ENCODE measurements at regions not wholly inside any gene's neighbourhood (a gene's known extent, or its start where the extent isn't known, plus 50 kb on each side); places are given as distances from the start of the nearest gene placed in this dataset.

DNA sequence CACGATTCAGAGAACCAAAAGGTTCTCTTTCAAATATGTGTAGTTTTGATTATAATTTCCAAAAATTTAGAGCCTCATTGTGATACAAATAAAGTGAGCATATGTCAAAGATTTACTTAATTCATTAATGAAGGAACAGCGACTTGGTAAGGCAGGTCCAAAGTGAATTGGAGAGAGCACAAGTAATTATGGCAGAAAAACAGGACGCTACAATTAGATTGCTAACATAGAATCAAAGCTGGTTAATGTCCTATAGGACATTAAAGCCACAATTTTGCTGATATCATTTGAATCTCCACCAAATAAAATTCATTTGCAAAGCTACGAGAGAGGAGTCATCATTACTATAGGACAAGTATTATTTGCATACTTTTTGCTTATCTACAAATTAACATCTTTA is 164.2 kb downstream of the CCER1 start:
- Histone ChIP-seq H2AK5ac (ENCODE audit: insufficient read length, low read length) (no peak overlapping the region), H3K27me3 (ENCODE audit: insufficient read depth, low read length) (no peaks in the 10 kb centered on the region), H3K4me1 (ENCODE audit: insufficient read depth, low read length) (no peaks in the 10 kb centered on the region), H4K20me1 (ENCODE audit: control insufficient read depth, insufficient read depth, insufficient read length) (no peaks in the 10 kb centered on the region), H3K23ac (ENCODE audit: insufficient read length, low read depth, low read length) (no peak overlapping the region), H3K14ac (ENCODE audit: insufficient read depth, low read length) (no peak overlapping the region), H3K79me1 (ENCODE audit: insufficient read depth, low read depth, low read length, poor library complexity, severe bottlenecking) (no peaks in the 10 kb centered on the region), H3K18ac (ENCODE audit: insufficient read length, low read depth, low read length) (no peak overlapping the region), H3K27ac (ENCODE audit: insufficient read length, low read depth, low read length) (no peak overlapping the region), H3T11ph (ENCODE audit: low read length) (no peak overlapping the region), H2BK15ac (ENCODE audit: low read depth, low read length) (no peak overlapping the region), H2AFZ (ENCODE audit: low read length) (no peak overlapping the region), H3K9me3 (ENCODE audit: control insufficient read depth, low read depth, low read length) (no peaks in the 10 kb centered on the region), H3K56ac (ENCODE audit: insufficient read length, low read depth, low read length) (no peak overlapping the region), H4K91ac (ENCODE audit: insufficient read length, low read depth, low read length) (no peak overlapping the region), H3K4me2 (ENCODE audit: insufficient read depth, insufficient read length, low read length) (no peak overlapping the region), H4K5ac (ENCODE audit: insufficient read length, low read depth, low read length) (no peak overlapping the region), H3K23me2 (ENCODE audit: insufficient read length, low read depth, low read length, poor library complexity, severe bottlenecking) (no peaks in the 10 kb centered on the region), H4K8ac (replicated peaks; ENCODE audit: insufficient read length, low read depth, low read length) (no peak overlapping the region), H3K9ac (ENCODE audit: extremely low read depth, insufficient read length, low read length) (no peak overlapping the region), H2BK5ac (ENCODE audit: insufficient read length, low read length) (no peak overlapping the region), H2BK12ac (ENCODE audit: insufficient read length, low read depth, low read length) (no peak overlapping the region), H3K4ac (ENCODE audit: low read depth, low read length) (no peak overlapping the region), H3K79me2 (ENCODE audit: insufficient read depth, low read length) (no peaks in the 10 kb centered on the region), H2BK20ac (ENCODE audit: low read depth, low read length, poor library complexity, severe bottlenecking) (no peak overlapping the region), H2BK120ac (ENCODE audit: low read depth, low read length, poor library complexity, severe bottlenecking) (no peak overlapping the region)
- no peak for TF ChIP-seq CTCF (conservative IDR thresholded peaks at IDR 0.05)
- peaks cover 0 to 5% of the 10 kb centered on the region in 2 experiments; a peak in 4 of 5 replicates for H3K9me3 Mint-ChIP-seq
- no CpG with 5 or more reads among the region's 4 CpGs for WGBS (ENCODE audit: extremely low coverage, insufficient read length, low lambda C conversion rate)
- H3K4me3 Mint-ChIP-seq, result no peak overlapping the region
- H3K27me3 Mint-ChIP-seq (ENCODE audit: low read depth), result no peaks in the 10 kb centered on the region
- H3K4me1 Mint-ChIP-seq, result no peaks in the 10 kb centered on the region
- no peak overlapping the region for H3K27ac Mint-ChIP-seq
- DNase-seq, result no peak
- H3K36me3 Mint-ChIP-seq (ENCODE audit: insufficient read depth in 1 of 3, low read depth in 3 of 3), result peaks cover 0 to 4% (median 0%) of the 10 kb centered on the region in 3 experiments; a peak in 3 of 7 replicates

All from H9 (cell line).